H1 (cell line): ENCODE measurements at regions not wholly inside any gene's neighbourhood (a gene's known extent, or its start where the extent isn't known, plus 50 kb on each side); places are given as distances from the start of the nearest gene placed in this dataset.

Source experiments
- ASH2L ChIP-seq: fragments of 200-600, 300-600 bp; sonication (generic); IDR thresholded peaks from one replicate; pipeline ENCODE4 v1.7.1; 2017; ENCODE audit warnings: low read length
- CHD7 ChIP-seq: fragments of 300-600 bp; sonication (generic); IDR thresholded peaks from 2 replicates; pipeline ENCODE4 v1.7.1; 2012; ENCODE audit warnings: low read length, moderate library complexity, mild to moderate bottlenecking, inconsistent platforms; ENCODE audit not compliant: insufficient replicate concordance
- CTCF ChIP-seq, 3 experiments: IDR thresholded peaks; 1 replicate in 2 of 3; 2 replicates in 1 of 3; pipeline versions ENCODE4 v1.5.1 to v1.6.1; 2011; ENCODE audit warnings: low read length in 3 of 3, mild to moderate bottlenecking in 3 of 3, inconsistent platforms in 2 of 3, low read depth in 1 of 3, moderate library complexity in 1 of 3; ENCODE audit not compliant: insufficient read depth in 1 of 3; ENCODE audit errors: control extremely low read depth in 1 of 3
- KDM5A ChIP-seq: fragments of 200-600 bp; IDR thresholded peaks from 2 replicates; pipeline ENCODE4 v1.7.1; 2012; ENCODE audit warnings: mild to moderate bottlenecking, low read length, inconsistent platforms, mixed read lengths
- RAD21 ChIP-seq, 2 experiments: IDR thresholded peaks in 1 of 2; conservative IDR thresholded peaks in 1 of 2; 2 replicates each; pipeline ENCODE4 v1.6.1; 2011; ENCODE audit warnings: low read depth in 2 of 2, low read length in 2 of 2, improper control_type of control experiment in 1 of 2, inconsistent platforms in 1 of 2, mild to moderate bottlenecking in 1 of 2, moderate library complexity in 1 of 2
- SP4 ChIP-seq: IDR thresholded peaks from 2 replicates; pipeline ENCODE4 v1.6.1; 2012; ENCODE audit warnings: low read length, inconsistent platforms
- TCF12 ChIP-seq: IDR thresholded peaks from 2 replicates; pipeline ENCODE4 v1.6.1; 2011; ENCODE audit warnings: low read depth, mild to moderate bottlenecking, low read length

- TF ChIP-seq CHD7 (no peak), RAD21 (IDR thresholded peaks at IDR 0.05 in 1 of 2, conservative IDR thresholded peaks at IDR 0.05 in 1 of 2; ENCODE audit: low read depth in 2 of 2, low read length in 2 of 2) (peak; percentile 39 to 51), KDM5A (no peak), TCF12 (no peak), CTCF (IDR thresholded peaks at IDR 0.05; ENCODE audit: control extremely low read depth in 1 of 3, insufficient read depth in 1 of 3, low read depth in 1 of 3, low read length in 3 of 3) (peak in 2 of 3 experiments; percentile 40 to 47; a peak in 2 of 4 replicates), ASH2L (peak; percentile 24), SP4 (no peak)
Observed at GRCh38 chr11:36792996-36793914, 195.2 kb upstream of the RAG2 start (continued).
